Fibroblast of gingiva (primary cell): ENCODE measurements at regions not wholly inside any gene's neighbourhood (a gene's known extent, or its start where the extent isn't known, plus 50 kb on each side); places are given as distances from the start of the nearest gene placed in this dataset.

Experiments
- DNase-seq: peaks from one replicate; pipeline ENCODE4 v3.0.0-alpha.2; 2011; ENCODE audit warnings: low read depth

DNA sequence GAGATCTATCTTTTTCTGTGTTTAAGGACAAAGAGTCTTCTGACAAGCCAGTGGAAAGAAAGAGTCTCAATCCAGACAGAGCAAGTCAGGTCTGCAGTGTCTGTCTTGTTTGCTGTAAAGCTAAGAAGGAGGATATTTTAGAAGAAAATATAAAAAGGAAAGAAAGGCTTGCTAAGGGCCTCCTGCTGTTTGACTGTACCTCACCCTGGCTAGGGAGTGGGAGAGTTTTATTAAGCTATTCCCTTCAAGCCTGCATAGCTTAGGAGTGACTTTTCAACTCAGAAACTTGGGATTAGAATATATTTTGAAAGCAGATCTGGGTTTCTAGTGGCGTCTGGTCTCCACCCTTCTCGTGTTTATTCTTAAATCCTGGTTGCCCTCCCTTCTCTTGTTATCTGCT lies 460.0 kb downstream of the COG6 start:
- no peak for DNase-seq

DNA sequence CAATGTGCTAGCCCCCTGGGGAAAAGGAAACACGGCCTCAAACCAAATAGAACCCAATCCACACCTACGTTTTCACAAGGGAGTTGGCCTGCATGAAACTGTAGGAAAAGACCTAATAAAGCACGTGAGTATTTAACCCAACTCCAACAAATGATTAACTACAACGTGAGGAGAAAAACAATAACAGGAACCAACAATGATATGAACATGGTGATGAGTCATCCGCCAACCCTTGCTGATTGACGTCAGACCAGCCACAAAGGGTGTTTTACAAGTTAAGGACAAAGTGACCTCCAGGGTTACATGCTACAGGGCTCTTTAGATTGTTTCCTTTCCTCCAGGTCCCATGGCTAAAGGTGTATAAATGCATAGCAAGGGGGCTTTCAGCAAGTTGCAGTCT lies 460.5 kb downstream of the COG6 start:
- peak; percentile 68 for DNase-seq

DNA sequence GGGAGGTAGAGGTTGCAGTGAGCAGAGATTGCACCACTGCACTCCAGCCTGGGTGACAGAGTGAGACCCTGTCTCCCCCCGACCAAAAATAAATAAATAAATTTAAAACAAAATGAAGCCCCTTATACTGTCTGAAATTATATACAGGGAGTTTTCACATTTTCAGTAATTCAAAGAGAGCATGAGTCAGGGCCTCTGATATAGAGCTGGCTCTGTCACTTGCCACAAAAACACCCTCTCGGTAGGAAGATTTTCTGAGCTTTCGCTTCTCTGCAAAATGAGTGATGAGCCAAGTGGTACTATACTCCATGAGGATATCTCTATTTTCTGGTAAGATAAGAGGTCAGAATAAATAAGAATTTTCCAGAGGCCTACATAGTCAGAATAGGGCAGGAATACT lies 462.9 kb downstream of the COG6 start:
- DNase-seq = no peak

DNA sequence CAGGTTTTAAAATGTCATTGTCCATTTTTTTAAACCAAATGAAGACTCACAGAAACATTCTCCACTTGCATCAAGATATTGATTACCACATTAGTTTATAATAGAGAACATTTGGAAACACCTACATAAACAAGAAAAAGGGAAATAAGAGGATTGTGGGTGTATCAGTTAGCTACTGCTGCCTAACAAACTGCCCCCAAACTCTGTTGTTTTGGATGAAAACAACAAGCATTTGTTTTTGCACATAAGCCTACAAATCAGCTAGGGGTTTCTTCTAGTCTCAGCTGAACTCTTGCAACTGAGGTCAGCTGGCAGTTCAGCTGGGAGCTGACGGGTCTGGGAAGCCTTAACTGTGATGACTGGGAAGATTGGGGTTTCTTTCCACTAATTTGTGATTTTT lies 464.4 kb downstream of the COG6 start:
- no peak for DNase-seq

DNA sequence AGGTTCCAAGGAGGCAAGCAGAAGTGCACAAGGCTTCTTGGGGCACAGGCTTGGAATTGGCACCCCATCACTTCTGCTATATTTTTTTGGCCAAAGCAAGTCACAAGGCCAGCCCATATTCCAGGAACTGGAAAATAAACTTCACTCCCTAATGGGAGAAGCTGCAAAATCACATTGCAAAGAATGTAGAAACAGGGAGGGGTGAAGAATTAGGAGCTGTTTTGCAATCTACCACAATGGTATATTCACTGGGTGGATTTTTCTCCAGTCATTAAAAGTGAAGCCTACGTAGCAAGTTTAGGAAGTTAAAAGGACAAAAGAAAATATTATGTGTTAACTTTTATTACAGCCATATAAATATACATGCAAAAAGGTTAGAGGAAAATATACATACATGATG lies 464.8 kb downstream of the COG6 start:
- DNase-seq = peak; percentile 59

DNA sequence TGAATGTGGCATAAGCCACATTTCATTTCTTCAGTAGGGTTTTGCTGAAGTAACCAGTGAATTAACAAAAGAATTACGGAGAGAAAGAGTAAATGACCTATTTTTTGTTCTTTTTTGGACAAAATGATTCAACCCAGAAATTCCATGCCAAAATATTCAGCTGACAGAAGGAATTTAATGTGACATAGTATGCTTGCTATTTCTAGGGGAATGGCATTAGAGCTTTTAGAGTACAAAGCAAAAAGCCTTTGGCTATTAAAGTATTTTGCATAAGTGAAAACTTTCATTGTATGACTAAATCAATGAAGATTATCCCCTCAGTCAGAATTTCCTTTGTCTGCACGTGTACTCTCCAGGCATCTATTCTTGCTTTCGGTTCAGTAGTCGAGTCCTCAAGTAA lies 465.3 kb downstream of the COG6 start:
- DNase-seq = peak; percentile 43

DNA sequence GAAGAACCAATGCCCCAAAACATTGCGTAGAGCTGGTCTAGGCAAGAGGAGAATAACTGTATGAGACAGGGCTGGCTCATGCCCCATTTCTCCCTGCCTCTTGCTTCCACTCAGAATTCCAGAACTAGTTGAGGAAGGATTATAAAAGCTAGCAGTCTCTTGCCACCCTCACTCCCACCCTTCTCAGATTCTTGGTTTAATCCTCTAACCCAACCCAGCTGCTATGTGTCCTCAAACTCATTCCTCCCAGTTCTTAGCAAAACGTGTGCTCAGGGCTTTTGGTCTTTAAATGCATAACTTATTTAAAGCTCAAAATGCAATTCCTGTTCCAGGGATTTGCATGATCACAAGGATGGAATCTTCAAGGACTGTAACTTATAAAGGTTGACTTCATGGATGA lies 466.3 kb downstream of the COG6 start:
- no peak for DNase-seq

DNA sequence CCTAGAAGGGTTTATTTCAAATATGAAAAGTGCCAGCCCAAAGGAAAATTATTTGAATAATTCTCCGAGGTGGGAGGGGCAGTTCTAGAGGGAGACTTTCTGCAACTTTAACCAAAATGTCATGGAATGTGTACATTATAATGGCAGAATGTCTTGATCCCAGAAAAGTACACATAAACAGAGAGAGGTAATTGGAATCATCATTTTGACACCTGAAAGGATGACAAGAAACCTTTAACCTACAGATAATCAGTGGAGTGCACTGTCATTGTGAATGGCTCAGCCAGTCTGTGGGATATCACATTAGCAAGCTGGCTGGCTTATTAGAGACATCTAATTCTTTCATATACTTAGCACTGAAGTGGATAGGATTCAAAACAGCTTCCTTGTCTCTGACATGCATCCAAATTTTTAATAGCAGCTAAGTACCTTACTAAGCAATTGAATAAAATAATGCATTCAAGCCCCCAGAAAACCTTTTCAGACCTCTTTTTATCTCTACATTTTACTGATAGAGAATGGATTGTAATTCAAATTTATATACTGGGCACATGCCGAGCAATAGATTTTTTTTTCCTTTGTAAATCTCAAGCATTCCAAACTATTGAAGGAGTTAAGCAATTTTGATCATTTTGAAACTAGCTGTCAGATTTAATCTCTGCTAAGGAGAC lies 468.6 kb downstream of the COG6 start:
- DNase-seq = no peak

DNA sequence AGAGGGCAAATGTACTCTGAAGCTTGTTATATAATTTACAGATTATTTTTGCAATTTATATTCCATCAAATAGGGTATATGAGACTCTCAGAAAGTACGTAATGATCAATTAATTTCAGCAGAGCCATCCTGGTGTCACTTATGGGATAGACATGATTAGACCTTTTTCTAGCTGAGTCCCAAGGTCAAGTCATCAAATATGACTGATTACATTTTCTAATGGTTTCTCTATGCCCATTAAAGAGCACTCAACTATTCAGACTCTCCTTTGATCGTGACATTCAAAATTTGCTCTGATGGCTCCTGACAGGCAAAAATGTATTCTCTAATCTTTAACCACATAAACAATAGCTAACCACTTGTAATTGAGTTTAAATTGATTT lies 469.2 kb downstream of the COG6 start:
- no peak for DNase-seq

DNA sequence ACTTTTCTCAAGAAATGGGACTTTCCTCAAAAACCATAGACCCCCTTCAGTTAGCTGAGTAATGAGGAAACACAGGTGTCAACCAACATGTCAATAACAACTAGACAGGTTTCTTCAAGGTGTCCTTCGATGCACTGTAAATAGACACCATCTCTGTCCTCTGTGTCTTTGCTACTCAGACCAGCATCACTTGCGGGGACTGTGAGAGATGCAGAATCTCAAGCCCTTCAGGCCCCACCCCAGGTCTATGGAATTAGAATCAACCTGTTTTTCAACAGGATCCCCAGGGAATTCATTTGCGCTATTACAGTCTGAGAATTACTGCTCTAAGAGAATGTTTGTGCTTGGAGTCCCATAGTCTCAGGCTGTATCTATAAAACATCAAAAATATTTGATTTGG lies 469.9 kb downstream of the COG6 start:
- no peak for DNase-seq

DNA sequence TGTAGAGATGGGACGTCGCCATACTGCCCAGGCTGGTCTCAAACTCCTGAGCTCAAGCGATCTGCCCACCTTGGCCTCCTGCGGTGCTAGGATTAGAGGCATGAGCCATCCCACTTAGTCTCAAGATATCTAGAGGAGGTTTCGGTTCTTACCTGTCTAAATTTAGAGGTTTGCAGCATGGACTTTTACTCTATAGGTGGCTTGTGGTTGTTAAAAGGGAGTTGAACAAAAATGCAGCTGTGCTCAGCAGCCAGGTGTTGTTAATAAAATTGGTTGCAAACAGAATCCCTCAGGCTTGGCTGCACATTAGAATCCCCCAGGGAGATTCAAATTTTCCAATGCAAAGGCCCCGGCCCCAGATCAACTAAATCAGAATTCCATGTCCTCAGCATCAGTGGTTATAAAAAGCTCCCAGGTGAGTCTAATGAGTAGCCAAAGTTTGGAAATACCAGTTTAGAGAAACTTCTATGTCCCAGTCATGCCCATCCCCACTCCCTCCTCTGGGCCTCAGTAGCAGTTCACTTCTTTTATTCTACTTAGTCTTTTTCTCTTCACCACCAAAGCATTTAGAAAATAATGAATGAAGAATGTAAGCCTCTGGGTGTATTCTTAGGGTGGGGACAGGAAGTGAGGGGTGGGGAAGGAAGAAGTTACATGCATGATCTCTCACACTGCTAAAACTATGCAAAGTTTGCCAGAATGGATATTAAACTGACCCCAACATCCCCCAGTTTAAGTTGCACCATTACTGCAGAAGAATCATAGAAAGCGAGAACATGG lies 471.0 kb downstream of the COG6 start:
- DNase-seq = no peak

DNA sequence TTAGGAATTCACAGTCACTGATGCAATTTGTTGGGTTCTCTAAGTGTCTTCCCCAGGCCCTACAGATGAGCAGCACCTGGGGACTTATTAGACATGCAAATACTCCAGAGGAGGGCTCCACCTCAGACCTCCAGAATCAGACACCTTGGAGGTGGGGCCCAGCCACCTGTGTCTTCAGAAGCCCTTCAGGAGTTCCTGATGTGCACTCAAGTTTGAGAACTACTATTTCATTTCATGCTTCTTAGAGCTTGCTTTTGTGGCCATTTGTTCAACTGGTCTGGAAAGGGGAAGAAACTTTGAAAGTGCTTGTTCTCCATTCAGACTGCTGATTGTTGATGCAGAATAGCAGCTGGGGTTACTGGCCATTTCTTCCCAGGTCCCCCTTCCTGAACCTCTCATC lies 472.0 kb downstream of the COG6 start:
- no peak for DNase-seq

DNA sequence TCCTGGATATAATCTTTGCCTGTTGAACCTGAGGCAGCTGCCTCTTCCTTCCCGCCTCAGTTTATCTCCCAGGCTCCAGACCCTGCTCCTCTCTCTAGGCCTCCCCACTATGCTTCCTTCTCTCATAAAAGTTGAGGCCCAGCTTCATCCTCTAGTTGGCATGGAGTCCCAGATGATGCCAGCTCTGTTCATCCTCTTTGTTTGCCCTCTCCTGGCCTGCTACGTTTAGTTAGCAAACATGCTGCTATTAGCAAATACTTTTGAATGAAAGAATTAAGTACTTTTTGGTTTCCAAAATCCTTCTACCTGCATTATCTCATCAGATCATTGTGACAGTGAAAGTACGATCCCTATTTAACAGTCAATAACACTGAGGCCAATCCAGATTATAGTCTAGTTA lies 472.5 kb downstream of the COG6 start:
- no peak for DNase-seq

DNA sequence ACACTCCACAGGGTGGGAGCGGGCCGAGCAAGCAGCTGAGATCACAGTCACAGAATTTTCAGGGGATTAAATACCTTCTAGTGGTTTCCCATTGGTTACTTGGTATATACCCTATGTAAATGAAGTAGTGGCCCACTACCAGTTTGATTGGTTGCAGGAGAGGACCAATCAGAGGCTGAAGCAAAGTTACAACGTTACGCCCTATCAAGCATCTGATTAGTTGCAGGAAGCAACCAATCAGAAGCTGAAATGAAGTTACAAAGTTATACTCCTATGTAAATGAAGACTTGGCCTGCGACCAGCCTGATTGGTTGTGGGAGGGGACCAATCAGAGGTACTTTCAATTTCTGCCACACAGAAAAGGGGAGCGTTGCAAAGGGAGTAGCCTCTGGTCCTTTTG lies 474.0 kb downstream of the COG6 start:
- DNase-seq = no peak

DNA sequence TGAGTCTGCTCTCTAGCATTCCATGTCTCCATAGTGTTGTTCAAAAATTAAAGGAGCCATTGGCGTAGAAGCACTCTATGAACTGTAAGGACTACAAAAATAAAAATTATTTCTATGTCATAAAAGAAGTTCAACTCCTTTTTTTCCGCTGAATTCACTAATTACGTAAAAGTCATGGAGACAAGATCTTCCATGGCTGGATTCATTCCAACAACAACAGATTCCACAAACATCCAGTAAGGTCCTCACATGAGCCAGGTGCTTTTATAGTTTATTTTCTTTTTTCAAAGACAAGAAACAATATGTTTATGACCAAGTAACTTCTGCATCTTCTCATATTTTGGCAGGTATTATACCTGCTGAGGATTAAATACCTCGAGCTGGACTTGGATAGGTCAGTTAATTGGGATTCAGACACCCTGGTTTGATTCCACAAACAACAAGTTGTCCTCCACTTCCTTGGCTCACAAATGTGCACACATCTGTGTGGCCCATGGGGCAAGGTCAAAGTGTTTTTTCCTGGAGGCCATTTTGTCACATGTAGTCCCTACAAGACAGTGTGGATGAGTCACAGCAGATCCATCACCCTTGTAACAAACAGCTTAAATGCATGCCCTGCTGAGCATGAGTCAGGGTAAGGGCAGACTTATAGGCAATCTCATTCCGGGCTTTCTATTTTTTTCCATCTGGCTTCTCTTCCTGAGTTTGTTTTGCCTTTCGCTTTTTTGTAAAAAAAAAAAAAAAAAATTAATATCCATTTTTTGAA lies 475.6 kb downstream of the COG6 start:
- DNase-seq = peak; percentile 15

DNA sequence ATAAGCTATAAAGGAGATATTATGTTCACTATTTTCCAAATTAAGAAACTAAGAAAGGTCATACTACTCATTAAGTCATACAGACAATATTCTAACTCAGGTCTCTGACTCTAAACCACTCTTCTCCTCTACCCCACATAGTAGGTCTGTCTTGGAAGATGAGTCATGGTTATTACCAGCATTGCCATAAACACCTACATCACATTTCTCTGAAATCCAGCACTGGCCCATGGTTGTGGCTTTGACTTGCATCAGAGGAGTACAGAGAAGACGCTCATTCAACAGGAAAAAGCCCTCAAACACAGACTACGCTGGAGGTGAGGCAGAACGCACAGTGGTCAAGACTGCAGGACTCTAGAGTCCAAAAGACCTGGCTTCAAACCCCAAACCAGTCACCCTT lies 476.8 kb downstream of the COG6 start:
- DNase-seq = no peak

DNA sequence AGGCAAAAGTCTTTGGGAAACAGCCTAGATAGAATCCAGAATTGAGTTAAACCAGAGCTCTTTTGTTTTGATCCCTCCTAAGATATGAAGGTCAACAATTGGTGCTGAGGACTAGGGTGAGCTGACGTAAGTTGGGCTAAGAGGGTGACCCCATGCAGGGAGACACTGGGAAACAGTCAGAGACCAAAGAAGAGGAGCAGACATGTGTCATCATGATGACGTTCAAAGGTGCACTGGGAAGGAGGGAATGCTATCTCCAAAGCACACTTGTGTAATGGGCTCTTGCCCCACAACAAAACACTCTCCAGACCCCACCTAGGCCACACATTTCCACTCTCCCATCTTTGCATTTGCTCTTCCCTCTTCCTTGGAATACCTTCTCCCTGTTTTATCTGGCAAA lies 481.4 kb downstream of the COG6 start:
- DNase-seq = no peak

DNA sequence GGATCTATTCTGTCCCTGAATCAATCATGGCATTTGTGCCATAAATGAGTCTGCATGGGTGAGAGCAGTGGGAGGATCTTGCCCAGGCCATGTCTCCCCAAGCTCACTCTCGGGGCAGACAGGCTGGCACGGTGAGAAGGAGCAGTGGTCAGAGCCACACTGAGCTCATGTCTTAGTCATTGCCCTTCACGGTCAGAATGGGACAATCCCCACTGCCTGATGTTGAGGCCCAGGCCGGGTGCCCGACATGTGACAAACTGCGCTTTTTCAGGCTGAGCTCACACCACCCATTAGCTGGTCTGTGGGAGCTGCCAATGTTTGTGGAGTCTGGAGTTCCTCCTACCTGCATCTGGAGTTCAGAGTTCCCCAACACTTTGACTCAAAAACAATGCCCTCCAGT lies 481.9 kb downstream of the COG6 start:
- no peak for DNase-seq

DNA sequence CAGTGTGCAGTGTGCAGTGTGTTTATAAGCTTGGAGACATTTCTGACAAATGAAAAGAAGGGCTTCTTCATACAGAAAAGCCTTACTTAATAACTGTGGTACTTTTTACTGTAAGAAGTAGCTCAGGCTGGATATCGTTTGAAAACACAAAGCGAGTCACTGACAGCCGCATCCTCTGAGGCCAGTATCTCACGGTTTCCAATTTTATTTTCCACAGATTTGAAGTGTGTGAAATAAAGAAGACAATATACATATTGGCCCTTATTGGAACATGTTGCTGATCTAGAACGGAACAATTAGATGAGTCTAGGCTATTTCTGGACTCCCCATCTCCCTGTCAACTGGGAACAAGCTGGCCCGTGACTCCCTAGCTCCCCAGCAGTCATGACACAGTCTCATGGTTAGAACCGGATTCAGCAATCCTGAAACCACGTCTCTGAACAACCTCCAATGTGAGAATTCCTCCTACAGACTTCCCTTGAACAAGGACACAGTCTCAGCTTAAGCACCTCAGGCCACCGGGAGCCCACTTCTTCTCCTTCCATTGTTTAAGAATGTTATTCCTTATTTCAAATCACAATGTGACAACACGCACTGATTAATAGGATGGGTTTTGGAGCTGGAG lies 484.5 kb downstream of the COG6 start:
- DNase-seq = no peak

DNA sequence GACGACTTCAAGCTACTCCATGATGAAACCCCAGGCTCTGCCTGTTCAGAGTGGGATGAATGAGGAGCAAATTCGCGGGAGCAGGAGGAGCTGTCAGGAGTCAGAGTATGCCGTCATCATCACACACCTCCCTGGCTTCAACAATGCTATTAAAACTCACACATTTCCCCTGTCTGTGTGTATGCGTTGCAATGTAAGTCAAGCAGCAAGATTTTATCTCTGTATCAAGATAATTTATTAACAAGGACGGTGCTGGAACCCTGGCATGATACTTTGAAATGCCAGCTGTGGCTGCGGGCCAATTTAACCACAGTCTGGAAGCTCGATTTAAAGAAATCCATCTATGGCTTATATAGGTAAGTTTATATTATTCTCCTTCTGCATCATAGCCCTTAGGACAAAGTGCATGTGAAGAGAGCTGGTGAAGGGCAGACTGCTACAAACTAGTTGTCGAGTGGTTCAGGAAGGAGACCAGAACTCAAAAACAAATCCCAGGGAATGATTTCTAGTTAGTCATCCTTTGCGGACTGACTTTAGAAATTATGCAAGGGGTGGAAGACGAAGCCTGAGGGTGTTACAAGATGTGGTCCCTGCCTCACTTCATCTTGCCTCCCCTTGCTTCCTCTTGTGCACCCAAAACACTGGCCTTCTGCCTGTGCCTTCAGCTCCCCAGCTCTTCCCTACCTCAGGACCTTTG lies 486.5 kb downstream of the COG6 start:
- no peak for DNase-seq

DNA sequence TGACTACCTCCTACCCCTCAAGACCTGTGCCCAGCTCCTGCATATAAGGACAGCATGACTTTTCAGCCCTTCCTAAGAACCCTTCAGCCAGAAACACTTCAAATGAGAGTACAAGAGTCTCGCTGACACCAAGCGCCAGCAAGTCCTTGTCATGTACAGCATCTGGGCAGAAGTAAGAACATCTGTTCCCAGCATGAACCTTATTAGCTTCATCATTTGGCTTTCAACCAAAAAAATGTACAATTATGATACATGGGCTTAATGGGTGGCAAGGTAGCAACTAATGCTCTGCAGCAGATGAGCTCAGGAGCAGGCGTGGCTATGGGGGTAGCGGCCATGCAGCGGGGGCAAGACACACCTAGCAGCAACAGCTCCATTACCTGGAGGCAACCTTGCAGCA lies 487.6 kb downstream of the COG6 start:
- DNase-seq = no peak

DNA sequence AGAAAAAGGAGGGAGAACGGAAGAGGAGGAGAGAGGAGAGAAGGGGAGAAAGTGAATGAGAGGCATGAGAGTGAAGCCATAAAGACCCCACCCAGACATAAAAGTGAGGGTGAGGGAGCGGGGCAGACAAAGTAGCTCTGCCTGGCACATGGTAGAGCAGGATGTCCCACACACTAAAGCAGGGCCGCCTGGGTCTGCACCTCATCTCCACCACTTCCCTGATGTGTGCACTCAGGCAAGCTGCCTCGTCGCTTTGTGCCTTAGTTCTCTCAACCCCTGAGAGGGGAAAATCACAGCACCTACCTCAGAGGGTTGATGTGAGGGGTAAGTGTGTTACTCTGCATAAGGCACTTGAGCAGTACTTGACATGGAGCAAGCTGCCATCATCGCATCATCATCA lies 488.1 kb downstream of the COG6 start:
- no peak for DNase-seq
